Fibroblast of lung (primary cell): ENCODE measurements at regions not wholly inside any gene's neighbourhood (a gene's known extent, or its start where the extent isn't known, plus 50 kb on each side); places are given as distances from the start of the nearest gene placed in this dataset.

Experiments
- EZH2 ChIP-seq: IDR thresholded peaks from 2 replicates; pipeline ENCODE4 v1.5.1; 2012; ENCODE audit warnings: low read length, control low read depth, mild to moderate bottlenecking; ENCODE audit errors: missing control alignments
- TF ChIP-seq, protein P1 (sequence below), 2 donors: IDR thresholded peaks in 1 of 2; conservative IDR thresholded peaks in 1 of 2; 1 replicate in 1 of 2; 2 replicates in 1 of 2; pipeline ENCODE4 v1.5.1; 2011 to 2012; ENCODE audit warnings: low read length in 2 of 2, control low read depth in 1 of 2, inconsistent platforms in 1 of 2, low read depth in 1 of 2, mild to moderate bottlenecking in 1 of 2

DNA sequence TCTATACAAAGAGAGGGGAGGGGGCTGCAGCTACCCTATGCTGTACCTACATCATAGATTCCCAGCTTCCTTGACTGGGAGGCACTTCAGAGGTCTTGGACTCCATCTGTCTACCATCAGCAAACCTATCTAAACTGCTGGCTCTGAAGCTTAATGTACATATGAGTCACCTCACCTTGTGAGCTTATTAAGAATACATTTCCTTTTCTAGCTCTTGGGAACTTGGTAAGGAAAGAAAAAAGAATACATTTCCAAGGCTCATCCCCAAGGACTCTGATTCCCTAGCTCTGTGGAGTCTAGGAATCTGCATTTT lies 50.0 kb upstream of the PRELP start:
- TF ChIP-seq, protein P1, sequence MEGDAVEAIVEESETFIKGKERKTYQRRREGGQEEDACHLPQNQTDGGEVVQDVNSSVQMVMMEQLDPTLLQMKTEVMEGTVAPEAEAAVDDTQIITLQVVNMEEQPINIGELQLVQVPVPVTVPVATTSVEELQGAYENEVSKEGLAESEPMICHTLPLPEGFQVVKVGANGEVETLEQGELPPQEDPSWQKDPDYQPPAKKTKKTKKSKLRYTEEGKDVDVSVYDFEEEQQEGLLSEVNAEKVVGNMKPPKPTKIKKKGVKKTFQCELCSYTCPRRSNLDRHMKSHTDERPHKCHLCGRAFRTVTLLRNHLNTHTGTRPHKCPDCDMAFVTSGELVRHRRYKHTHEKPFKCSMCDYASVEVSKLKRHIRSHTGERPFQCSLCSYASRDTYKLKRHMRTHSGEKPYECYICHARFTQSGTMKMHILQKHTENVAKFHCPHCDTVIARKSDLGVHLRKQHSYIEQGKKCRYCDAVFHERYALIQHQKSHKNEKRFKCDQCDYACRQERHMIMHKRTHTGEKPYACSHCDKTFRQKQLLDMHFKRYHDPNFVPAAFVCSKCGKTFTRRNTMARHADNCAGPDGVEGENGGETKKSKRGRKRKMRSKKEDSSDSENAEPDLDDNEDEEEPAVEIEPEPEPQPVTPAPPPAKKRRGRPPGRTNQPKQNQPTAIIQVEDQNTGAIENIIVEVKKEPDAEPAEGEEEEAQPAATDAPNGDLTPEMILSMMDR (conservative IDR thresholded peaks at IDR 0.05 in 1 of 2, IDR thresholded peaks at IDR 0.05 in 1 of 2; ENCODE audit: low read depth in 1 of 2, low read length in 2 of 2): no peak
- no peak for TF ChIP-seq EZH2
